Fibroblast of skin of abdomen (primary cell): ENCODE measurements at regions not wholly inside any gene's neighbourhood (a gene's known extent, or its start where the extent isn't known, plus 50 kb on each side); places are given as distances from the start of the nearest gene placed in this dataset.

Experiments
- DNase-seq: peaks from one replicate; pipeline ENCODE4 v3.0.0-alpha.2; 2013

DNA sequence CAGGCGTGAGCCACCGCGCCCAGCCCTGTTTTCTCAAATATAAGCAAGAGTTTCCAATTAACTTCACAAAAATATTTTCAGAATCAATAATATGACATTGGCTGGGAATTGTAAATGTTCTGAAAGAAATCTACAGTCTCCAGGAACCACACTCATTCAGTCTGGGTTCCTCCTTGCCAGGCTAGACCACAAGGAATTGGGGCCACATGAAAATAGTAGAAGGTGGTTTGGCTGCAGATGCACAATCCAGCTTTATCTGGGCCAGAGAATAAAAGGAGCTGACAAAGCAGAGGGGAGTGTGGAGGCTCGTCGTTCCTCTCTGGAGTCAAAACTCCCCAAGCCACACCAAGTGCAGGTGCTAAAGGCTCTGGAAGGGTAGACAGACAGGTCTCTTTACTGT is 92.0 kb upstream of the OSMR start:
- no peak for DNase-seq

DNA sequence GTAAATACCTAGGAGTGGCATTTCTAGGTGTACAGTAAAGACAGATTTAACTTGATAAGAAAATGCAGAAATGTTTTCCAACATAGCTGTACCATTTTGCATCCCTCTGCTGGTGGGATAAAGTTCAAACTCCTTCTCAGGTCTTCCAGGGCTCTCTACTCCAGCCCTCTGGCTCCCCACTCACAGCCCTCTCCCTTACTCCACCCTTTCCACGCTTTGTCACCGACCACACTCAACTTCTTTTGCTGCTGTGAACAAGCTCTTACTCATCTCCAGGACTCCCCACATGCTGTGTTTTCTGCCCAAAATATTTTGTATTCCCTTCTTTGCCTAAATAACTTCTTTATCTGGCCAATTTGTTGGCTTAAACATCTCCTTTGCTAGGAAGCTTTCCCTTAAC is 90.6 kb upstream of the OSMR start:
- peak; percentile 63 for DNase-seq

DNA sequence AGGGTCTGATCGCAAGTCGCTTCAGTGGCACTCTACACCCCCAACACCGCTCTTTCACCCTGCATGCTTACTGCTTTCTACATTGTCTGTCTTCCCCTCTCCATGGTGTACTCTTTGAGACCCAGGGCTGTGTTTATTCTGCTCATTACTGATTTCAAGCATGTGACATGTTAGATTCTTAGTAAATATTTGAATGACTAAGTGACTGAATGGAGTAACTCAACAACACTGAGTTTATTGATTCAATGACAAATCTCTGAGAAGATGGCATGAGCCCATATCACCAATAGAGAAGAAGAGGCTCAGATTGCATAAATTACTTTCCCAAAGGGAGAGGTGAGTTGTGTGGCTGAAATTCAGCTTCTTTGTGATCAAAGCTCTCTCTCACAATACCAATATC is 89.7 kb upstream of the OSMR start:
- no peak for DNase-seq

DNA sequence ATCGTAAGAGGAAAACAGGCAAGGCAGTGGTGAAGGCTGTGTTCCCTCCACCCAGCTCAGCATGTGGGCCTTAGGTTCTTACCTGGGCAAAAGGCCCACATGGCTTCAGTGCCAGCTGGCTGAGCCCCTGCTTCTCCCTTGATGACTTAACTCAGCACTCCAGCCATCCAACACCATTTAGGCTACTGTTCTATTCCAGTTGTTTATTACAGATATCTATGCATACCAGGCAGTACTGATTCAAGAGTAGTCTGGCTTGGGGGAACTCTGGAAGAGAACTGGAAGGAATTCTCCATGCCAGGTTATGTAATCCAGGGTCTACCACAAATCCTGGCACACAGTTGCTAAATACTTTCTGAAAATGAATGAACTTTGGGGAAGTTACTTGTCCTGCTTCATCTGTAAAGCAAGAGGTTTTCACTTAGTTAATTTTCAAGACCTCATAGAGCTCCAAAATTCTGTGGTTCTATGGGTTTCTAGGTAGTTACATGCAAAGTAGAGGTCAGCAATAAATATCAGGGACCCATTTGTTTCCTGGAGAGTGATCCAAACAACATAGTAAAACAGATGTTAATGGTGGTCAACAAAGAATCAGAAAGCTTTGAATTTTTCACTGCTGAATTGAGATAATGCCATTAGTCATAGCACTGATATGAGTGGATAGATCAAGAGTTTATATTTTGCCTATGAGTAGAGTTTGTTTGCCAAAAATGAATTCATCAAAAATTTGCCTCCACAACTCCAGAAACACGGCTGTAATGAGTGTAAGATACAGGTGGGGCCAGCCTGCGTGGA is 88.2 kb upstream of the OSMR start:
- DNase-seq: no peak

DNA sequence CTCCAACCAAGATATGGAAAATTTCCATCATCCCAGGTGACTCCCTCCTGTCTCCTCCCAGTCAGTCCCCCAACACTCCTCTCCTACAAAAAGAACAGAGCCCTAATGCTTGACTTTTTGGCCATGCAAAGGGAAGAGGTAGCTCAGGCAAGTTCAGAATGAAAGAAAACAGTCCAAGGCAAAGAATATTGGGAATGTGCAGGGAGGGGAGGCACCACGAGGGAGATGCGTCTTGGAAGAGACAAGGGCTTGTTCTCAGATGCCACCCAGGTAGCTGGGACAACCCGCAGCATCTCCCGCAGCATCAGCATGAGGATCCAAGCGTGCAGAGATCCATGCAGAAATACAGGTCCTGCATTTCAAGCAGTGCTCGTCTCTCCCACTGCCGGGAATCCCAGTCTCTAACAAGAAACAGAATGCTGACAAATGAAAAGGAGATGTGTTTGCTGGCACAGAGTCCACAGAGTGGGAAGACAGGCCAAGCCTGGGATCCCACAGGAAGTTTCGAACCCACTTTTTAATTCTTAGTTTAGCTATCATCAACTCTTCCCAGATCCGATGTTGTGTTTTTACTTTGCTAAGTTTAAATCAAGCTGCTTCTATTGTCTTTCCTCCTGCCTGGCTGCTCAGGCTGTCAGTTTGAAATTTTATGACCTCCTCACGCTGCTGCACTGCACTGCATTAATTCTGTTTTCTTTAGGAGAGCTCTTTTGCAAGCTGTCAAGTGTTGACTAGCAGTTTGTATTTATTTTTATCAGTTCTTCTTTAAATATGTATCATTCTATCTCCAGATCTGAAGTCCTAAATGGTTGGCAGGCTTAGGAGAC is 86.8 kb upstream of the OSMR start:
- DNase-seq: peak; percentile 73

DNA sequence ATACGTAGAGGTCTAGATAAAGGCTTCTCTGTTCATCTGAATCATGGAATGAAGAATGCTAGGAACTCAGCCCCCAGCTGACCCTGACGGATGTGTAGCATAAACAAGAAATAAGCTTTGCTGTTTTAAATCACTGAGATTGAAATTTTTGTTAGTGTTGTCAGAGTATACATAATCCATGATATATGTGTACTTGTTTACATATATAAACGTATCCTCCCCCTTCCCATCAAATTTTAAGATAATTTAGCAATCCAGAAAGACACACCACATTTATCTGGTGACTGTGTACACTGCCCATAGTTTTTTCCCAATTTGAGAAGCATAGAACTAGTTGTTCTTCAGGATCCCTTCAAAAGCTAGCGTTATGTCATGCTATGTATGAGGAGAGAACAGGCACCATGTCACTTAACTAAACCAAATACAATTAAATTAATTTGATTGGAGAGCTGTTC is 80.8 kb upstream of the OSMR start:
- DNase-seq: peak; percentile 43

DNA sequence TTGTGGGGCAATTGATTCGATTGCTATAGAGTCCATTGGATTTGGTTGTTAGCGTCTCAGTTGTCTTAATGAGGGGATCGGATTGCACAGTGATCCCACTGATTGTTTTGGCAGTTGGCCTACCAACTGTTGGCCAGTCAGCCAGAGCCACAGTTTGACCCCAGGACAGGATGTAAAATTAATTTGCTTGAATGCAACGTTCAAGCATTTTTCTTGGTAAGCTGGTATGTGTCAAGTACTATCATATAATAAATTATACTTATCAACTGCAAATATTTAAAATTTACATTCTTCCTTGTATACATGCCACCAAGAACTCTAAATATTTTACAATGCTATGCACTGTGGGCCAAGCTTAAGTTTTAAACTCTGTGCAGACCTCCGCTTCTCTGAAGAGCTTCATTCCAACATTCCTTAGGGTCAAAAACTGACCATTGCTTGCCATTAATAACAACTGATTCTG is 80.4 kb upstream of the OSMR start:
- peak; percentile 35 for DNase-seq

DNA sequence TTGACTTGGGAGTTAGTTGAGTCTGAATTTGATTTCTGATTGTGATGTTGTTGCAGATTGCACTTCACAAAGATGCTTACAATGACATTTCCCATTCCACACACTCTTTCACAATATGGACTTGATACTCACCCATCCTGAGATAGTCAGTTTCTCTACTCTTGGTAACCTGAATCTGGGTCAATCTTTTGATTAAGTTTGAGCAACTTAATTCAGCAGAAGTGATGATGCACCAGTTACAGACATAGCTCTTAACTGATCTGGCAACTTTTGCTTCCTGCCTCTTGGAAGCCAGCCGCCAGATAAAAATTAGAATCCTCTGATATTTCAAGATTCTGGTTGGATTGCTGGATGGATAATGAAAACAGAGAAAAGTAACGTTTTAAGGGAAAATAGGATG is 79.7 kb upstream of the OSMR start:
- no peak for DNase-seq

DNA sequence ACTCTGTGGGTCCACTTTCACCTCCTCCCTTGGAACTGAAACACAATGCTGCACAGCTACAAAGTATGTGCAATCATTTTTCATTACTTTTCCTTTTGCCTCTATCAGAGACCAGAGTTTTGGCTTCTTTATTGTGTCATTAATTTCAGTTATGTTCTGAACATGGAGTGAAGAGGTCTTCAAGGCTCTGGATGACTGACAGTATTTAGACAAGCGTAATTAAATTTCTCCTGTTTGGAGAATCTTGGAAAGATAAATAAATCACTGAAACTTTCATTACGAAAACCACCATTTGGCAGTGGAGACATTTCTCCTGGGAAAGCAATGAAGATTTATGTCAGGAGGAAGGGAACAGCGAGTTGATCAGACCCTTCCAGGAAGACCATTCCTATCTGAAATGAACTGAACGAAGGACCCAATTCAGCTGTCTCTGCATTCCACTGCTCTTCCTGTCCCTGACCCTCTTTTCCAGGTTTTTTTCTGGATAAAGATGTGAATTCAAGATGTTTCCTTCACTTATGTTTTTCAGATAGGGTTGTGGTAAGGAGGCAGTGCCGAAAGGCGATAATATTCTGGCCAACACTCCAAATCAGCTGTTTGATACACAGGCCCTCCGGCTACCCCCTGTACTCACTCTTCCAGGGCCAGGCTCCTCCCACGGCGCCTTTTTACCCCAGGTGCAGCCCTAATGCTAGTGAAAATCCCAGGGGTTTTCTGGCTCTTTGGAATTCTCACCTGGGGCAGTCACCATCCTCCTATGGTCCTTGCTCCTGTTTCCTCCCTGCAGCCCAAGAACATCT is 77.2 kb upstream of the OSMR start:
- peak; percentile 14 for DNase-seq

DNA sequence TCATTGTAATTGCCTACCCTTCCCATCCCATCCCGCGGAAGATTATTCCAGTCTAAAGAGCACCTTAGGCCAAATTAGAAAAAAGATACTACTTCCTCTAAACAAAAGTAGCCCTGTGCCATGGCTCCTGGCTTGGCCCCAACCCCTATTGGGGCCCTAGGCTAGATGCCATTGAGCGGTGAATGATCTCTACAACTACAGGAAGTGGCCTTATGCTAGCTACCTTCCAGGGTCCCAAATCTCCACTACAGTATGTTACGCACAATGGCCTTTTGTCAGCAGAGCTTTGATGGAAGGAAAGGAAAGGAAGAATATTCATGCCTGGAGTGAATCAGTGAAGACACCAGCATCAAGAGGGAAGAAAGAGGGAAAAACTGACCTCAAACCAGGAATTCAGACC is 73.3 kb upstream of the OSMR start:
- DNase-seq: no peak

DNA sequence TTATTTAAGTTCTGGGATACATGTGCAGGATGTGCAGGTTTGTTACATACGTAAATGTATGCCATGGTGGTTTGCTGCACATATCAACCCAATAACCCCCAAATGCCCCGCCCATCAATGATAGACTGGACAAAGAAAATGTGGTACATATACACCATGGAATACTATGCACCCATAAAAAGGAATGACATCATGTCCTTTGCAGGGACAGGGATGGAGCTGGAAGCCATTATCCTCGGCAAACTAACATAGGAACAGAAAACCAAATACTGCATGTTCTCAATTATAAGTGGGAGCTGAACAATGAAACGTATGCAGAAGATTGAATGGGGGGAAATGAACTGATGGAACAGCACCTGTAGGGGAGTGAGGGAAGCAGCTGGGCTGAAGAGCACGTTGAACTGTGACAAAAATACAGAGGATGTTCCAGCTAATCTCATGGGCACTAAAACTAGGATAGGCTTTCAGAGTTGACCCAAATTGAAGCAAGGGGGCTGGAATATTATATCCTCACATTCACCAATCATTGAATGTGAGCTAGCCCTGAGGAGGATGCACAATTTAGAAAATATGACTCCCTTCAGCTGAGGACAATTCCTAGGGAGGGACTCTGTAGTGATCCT is 70.5 kb upstream of the OSMR start:
- no peak for DNase-seq

DNA sequence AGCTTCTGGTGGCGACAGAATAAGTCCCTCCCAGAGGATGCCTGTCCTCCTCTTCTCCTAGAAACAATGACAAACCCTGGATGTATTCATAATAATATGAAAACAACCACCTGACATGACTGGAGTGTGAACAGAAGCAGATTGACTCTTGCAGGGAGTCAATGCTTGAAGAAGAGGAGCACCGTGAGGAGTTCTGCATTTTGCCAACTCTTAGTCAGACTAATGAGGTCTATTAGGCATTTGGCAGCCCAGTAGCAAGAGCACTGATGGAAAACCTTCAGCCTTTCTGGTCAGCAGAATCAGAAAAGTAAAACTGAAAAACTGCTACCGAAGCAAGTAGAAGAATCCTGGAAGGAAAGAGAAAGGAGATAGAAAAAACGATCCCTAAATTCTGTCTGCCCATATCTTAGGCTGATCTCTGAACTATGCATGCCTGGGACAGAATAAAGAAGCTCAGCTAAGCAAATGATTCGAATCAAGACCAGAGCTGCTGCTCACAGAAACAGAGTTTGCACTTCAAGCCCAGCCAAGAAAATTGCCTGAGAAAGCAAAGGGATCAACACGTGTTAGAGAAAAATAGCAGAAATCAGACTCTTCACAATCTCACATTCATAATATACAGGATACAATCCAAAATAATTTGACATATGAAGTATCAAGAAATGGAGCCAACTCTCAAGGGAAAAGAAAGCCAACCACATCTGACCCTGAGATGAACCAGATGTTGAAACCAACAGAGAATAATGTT is 69.5 kb upstream of the OSMR start:
- peak; percentile 40 for DNase-seq

DNA sequence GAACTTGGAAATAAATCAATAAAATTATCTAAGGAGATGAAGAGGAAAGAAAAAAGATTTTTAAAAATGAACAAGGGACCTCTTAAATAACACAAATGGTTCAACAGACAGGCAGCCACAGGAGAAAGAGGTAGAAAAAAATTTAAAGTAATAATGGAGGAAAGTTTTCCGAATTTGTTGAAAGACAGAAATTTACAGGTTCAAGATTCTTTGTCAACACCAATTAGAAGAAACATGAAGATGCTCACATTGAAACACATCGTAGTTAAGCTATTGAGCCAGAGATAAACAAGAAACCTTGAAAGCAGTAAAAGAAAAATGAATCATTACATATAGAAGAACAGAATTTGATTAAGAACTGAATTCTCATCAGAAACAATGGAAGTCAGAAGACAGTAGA is 68.7 kb upstream of the OSMR start:
- DNase-seq: no peak

DNA sequence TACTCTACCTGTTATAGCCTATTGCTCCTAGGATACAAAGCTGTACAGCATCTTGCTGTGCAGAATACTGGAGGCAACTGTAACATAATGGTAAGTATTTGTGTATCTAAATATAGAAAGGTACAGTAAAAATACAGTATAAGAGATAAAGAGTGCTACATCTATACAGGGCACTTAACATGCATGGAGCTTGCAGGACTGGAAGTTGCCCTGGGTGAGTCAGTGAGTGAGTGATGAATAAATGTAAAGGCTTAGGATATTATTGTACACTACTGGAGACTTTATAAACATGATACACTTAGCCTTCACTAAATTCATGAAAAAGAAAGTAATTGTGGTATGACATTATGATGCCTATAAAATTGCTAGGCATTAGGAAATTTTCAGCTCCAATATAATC is 65.5 kb upstream of the OSMR start:
- peak; percentile 30 for DNase-seq

DNA sequence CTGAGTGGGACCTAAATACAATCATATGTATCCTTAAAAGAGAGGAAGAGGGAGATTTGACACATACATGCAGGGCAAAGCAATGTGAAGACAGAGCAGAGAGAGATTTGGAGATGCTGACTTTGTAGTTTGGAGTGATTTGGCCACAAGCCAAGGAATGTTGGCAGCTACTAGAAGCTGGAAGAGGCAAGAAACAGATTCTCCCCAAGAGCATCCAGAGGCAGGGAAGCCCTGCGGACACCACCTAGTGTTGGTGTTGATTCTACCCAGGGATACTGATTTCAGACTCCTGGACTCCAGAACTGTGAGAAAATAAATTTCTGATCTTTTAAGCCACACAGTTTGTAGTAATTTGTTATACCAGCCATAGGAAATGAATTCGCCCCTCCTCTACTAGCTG is 64.9 kb upstream of the OSMR start:
- peak; percentile 86 for DNase-seq

DNA sequence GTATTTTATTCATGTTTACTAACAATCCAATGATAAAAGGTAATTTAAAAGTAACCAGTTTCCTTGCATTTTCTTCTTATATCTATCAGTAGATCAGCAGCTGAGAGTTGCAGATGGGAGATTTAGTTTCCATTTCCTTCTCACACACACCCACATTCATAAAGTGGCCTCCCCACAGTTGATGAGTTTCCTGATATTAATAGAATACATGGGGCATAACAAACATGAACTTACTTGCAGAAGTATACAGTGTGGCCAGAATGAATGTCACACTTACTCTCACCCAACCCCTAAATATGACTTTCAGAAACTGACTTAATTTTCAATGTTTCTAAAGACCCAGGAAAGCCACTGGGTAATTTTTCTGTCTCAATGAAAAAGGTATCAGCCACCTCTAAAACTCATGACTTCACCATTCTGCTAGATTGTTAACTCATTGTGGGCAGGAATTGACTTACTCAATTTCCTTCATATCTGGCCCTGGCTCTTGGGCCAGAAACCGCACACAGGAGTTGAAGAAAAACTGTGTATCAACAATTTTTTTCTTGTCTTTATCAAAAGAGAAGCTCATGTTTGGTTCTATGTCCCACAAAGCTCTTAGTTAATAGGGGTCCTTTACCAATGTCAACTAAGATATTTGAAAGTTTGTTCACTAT is 63.5 kb upstream of the OSMR start:
- no peak for DNase-seq

DNA sequence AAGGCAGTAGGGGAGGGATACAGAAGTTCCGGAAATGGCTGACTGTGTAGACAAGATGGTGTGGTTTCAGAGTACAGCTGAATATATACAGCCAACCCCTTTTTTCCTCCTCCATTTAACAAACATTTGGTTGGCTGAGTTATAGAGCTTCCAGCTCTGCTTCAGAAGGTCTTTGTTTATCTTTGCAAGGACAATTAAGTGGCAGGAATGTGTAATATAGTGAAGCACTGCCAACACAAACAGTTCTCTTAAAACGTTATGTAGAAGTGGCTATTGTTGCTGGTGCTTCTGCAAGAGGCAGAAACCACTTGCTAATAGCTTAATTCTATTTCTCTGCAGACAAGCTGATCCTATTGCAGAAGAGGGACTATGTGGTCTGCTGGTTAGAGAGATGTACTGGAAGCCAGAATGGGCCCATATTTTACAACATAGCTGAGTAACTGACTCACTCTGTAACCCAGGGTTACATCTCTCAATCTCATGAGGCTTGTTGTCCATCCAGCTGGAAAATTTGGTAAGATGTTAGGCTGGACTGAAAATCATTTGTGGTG is 62.7 kb upstream of the OSMR start:
- peak; percentile 97 for DNase-seq

DNA sequence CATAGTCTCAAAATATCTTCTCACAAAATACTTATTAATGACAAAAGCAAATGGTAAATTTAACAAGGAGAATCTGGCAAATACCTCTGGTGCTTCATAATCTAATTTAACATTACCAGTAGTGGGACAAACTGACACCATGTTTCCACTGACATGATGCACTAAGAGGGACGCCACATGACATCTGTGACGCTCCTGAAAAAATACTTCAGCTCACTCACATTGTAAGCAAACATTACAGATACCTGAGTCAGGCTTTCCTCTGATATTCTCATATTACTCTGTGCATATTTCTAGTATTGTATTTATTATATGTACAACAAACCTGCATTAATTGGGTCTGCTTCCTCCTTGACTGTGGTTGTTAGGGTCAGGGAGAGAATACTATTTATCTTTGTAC is 56.7 kb upstream of the OSMR start:
- no peak for DNase-seq

DNA sequence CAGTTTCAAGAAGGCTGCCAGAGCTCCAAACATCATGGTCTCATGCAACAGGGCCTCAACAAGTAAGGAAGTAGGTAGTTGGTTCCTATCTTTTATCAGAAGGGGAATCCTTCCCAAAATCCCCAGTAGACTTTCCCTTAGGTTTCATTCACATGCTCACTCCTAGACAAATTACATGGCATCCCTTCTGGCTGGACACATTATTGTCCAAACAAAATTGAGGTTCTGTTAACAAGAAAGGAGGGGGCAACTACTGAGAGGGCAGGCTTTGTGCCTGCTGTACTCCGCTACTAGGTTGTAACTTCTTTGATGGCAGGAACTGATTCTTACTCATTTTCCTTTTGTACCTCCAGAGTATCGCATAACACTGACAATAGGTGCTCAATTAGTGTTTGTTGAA is 56.0 kb upstream of the OSMR start:
- no peak for DNase-seq

DNA sequence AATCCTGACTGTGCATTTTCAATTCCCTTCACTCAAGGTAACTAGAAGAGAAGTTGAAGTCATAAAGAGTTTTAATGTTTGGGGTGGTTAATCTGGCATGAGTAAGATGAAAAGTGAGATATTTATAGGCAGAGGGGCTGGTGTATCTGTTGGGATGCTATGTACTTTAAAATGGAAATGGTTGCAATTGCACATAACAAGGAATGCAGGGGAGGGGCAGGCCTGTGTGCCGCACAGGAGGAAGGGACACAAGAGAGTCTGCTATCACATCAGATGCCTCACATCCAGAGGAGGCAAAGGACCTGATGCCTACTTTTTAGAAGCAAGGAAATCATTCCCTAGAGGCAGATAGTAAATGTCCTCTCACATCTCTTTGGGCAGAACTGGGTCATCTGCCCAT is 55.5 kb upstream of the OSMR start:
- no peak for DNase-seq

DNA sequence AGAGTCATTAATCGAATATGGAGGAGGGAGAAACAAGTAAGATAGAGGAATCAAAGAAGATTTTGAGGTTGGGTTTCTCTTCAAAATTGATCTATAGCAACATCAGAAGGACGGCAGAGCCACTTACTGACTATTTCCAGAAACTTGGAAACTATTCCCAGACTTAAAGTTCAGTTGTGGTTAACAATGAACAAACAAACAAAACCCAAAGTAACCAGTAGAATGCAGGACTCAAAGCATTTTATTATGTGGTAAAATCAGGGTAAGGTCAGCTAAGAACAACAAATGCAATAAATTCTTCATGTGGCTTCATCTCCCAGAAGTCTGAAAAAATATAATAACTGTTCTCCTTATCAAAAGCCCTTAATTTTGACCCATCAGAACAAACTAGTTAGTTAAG is 54.9 kb upstream of the OSMR start:
- DNase-seq: no peak
